ENCODE measurements at regions not wholly inside any gene's neighbourhood (a gene's known extent, or its start where the extent isn't known, plus 50 kb on each side); places are given as distances from the start of the nearest gene placed in this dataset.

- Mint-ChIP-seq H3K27ac (no peak overlapping the region), H3K36me3 (ENCODE audit: low read depth) (no peaks in the 10 kb centered on the region), H3K9me3 (peaks cover 6% of the 10 kb centered on the region; the same call in 2 of the 3 replicates), H3K27me3 (ENCODE audit: insufficient read depth, low read depth, poor library complexity) (no peaks in the 10 kb centered on the region), H3K4me1 (no peaks in the 10 kb centered on the region), H3K4me3 (no peak overlapping the region)
- Histone ChIP-seq H3F3A (replicated peaks; ENCODE audit: low read depth) (no peaks in the 10 kb centered on the region), H2AFZ (no peak overlapping the region), H3K4me2 (no peak overlapping the region), H3K4me1 (ENCODE audit: insufficient read depth) (no peaks in the 10 kb centered on the region), H3K4me3 (no peak overlapping the region), H3K79me2 (replicated peaks; ENCODE audit: insufficient read depth) (no peaks in the 10 kb centered on the region), H4K20me1 (replicated peaks; ENCODE audit: insufficient read depth) (no peaks in the 10 kb centered on the region), H3K27ac (ENCODE audit: low read depth) (no peak overlapping the region), H3K9me2 (ENCODE audit: insufficient read depth) (0 out of 2 replicates have a peak, but pooled peaks cover 4% of the 10 kb centered on the region), H3K36me3 (ENCODE audit: insufficient read depth) (no peaks in the 10 kb centered on the region), H3K27me3 (ENCODE audit: insufficient read depth) (no peaks in the 10 kb centered on the region)
- no peak for TF ChIP-seq REST (IDR thresholded peaks at IDR 0.05; ENCODE audit: unreplicated experiment)
- no peak for TF ChIP-seq ZNF462 (CRISPR knock-in tag; IDR thresholded peaks at IDR 0.05)
- TF ChIP-seq CREB1 (CRISPR knock-in tag; IDR thresholded peaks at IDR 0.05; ENCODE audit: low read depth): no peak
- TF ChIP-seq ZNF114 (CRISPR knock-in tag; IDR thresholded peaks at IDR 0.05): no peak
- TF ChIP-seq POLR2AphosphoS5 (IDR thresholded peaks at IDR 0.05; ENCODE audit: low read depth): no peak
- DNase-seq (ENCODE audit: low spot score) (no peak), ATAC-seq (no peak)
These were observed 111.2 kb upstream of the CEP126 start for GRCh38 chr11:101803651-101804050.
